Gastrocnemius medialis (tissue), 4 donors: ENCODE measurements at regions not wholly inside any gene's neighbourhood (a gene's known extent, or its start where the extent isn't known, plus 50 kb on each side); places are given as distances from the start of the nearest gene placed in this dataset.

Source experiments
- CTCF ChIP-seq, 5 experiments: fragments of 450-650 bp in 3 of 5; fragments of 200-600 bp in 2 of 5; sonication (generic) in 2 of 5; IDR thresholded peaks in 4 of 5; conservative IDR thresholded peaks in 1 of 5; 1 replicate in 4 of 5; 2 replicates in 1 of 5; pipeline ENCODE4 v1.5.1; 2016 to 2019; ENCODE audit warnings: antibody characterized with exemption in 5 of 5, mild to moderate bottlenecking in 3 of 5, moderate library complexity in 3 of 5
- POLR2A ChIP-seq, 2 donors: fragments of 450-650 bp; IDR thresholded peaks; one replicate each; pipeline ENCODE4 v1.6.1; 2017; ENCODE audit warnings: antibody characterized with exemption in 2 of 2, mild to moderate bottlenecking in 2 of 2, moderate library complexity in 2 of 2

GRCh38 chr1:72845981-72846380 lies 563.6 kb upstream of the NEGR1 start:
- TF ChIP-seq CTCF (IDR thresholded peaks at IDR 0.05 in 4 of 5, conservative IDR thresholded peaks at IDR 0.05 in 1 of 5) (no peak), POLR2A (IDR thresholded peaks at IDR 0.05) (no peak)
